Hindlimb muscle (tissue), 1 donor: ENCODE measurements at regions not wholly inside any gene's neighbourhood (a gene's known extent, or its start where the extent isn't known, plus 50 kb on each side); places are given as distances from the start of the nearest gene placed in this dataset.
"Not testable (repeated sequence)": the region's sequence is repeated elsewhere in the genome, so short reads cannot be mapped to it uniquely, and the experiment has no call there.

ENCODE experiments used
- DNase-seq: peaks from one replicate; pipeline ENCODE4 v3.0.0-alpha.2; 2013

- no peak for DNase-seq
These were observed 229.5 kb upstream of the GRM7 start for GRCh38 chr3:6631376-6631775.

- no peak for DNase-seq
These were observed 220.0 kb upstream of the GRM7 start for GRCh38 chr3:6640907-6641306.

- no peak for DNase-seq
These were observed 216.6 kb upstream of the GRM7 start for GRCh38 chr3:6644070-6644929.

GRCh38 chr3:6654670-6655069, 206.2 kb upstream of the GRM7 start:
- no peak for DNase-seq

- no peak for DNase-seq
These were observed 205.6 kb upstream of the GRM7 start for GRCh38 chr3:6655275-6655674.

- no peak for DNase-seq
These were observed 203.3 kb upstream of the GRM7 start for GRCh38 chr3:6657591-6657990.

GRCh38 chr3:6667354-6667753, 193.6 kb upstream of the GRM7 start:
- no peak for DNase-seq

GRCh38 chr3:6671363-6671762, 189.6 kb upstream of the GRM7 start:
- no peak for DNase-seq

- no peak for DNase-seq
These were observed 181.4 kb upstream of the GRM7 start for GRCh38 chr3:6679510-6679909.

GRCh38 chr3:6680119-6680806, 180.7 kb upstream of the GRM7 start:
- DNase-seq = peak; percentile 2

- no peak for DNase-seq
These were observed 163.6 kb upstream of the GRM7 start for GRCh38 chr3:6697285-6697684.

GRCh38 chr3:6697722-6698121, 163.2 kb upstream of the GRM7 start:
- no peak for DNase-seq

GRCh38 chr3:6704817-6705216, 156.1 kb upstream of the GRM7 start:
- DNase-seq = not testable (repeated sequence)

GRCh38 chr3:6706777-6707176, 154.1 kb upstream of the GRM7 start:
- no peak for DNase-seq

GRCh38 chr3:6709178-6709577, 151.7 kb upstream of the GRM7 start:
- DNase-seq = no peak

- no peak for DNase-seq
These were observed 146.0 kb upstream of the GRM7 start for GRCh38 chr3:6714962-6715361.

- DNase-seq = no peak
These were observed 144.5 kb upstream of the GRM7 start for GRCh38 chr3:6716420-6716819.

- DNase-seq = no peak
These were observed 143.6 kb upstream of the GRM7 start for GRCh38 chr3:6717026-6717943.

- DNase-seq = no peak
These were observed 140.9 kb upstream of the GRM7 start for GRCh38 chr3:6719999-6720398.

- DNase-seq = no peak
These were observed 139.4 kb upstream of the GRM7 start for GRCh38 chr3:6721491-6721890.

- no peak for DNase-seq
These were observed 137.7 kb upstream of the GRM7 start for GRCh38 chr3:6723205-6723604.

GRCh38 chr3:6726811-6727210, 134.1 kb upstream of the GRM7 start:
- DNase-seq = no peak

GRCh38 chr3:6732807-6733206, 128.1 kb upstream of the GRM7 start:
- no peak for DNase-seq
